NCI-H526 treated with DMSO at 0.1 percent for 48 hours (cell line): ENCODE measurements at regions not wholly inside any gene's neighbourhood (a gene's known extent, or its start where the extent isn't known, plus 50 kb on each side); places are given as distances from the start of the nearest gene placed in this dataset.

Experiments
- DNase-seq: peaks from one replicate; lab custom pipeline; 2025; lab: John Stamatoyannopoulos, UW

DNA sequence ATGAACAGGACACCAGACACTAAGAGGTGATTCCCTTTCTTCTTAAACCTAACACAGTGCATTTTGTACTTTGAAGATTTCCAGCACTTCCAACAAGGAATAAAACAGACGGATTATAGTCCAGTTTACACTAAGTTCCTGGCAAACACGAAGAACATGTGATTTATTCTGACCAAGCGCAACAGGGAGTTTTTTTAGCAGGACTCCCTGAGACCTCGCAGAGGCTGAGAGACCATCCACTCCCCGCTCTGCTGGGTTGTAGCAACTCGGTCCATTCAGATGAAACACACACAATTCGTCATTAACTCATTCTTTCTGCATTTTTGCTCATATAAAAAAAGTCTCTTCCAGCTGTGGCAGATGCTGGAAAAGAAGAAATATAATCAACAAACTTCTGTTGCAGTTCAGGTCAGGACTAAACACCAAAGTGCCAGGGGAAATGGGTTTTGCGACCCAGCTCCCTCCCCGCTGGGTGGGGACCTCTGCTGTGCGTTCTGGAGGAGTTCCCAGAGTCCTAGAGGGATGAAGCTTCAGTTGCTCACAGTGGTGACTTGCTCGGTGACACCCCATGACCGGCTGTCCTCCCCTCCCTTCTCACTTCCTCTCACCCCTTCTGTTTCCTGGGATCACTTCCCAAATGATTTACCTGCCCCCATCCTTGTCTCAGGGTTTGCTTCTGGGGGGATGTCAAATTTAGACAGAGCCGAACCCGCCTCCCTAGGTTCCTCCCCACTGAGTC, 52.5 kb downstream of the KCNF1 start:
- no peak for DNase-seq

DNA sequence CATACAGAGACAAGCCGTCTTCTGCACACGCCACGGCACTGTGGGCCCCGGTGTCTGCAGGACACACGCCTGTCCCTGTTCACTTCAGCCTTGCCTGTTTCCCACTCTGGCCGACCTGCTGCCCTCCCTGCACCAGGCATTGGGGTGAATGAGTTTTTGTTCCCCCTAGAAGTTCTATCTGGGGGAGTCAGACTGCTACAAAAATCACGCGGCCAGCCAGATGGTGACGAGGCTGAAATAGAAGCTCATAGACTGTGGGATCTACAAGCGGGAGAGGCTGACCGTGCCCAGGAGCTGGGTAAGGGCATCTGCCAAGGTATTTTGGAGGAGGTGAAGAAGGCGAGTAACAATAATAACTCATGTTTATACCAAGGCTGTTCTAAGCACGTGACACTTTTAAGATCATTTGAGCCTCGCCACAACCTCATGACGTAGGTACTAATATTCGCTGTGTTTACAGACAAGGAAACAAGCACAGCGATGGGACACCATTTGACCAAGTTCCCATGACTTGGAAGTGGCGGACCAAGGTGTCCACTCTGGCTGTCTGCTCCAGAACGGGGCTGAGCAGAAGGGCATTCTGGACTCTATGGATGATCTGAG, 53.6 kb downstream of the KCNF1 start:
- no peak for DNase-seq

DNA sequence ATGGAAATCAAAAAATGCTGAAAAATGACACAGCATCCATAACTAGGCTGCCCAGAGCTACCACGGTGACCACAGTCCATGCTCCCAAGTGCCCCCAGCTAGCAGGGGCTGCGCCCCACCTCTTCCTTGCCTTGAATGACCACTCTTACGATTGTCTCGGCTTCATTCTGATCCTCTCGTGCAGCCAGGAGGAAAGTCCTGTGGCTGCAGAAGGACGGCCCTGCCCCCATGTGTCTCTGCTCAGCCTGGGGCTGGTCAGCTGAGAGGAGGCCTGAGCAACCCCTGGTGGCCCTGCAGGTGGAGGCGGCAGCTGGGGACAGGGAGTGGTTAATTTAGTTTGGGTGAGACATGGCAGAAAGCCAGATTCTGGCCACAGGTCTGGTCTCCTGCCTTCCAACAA, 54.3 kb downstream of the KCNF1 start:
- no peak for DNase-seq

DNA sequence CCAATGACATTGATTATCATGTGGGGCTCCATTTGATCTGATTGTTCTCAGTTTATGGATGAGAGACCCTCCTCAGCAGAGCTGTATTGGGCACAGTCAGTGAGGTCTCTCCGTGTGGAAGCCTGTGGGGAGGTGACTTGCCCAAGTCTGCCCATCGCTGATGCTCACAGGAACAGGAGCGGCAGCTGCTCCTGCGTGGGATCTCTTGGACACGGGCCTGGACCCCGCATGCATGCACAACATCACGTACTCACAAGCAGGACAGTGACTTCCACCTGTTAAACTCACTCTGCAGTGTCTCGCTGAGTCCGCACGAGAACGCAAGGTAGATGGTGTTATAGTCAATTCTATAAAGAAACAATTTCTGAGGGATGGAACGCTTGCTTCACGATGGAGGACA, 55.0 kb downstream of the KCNF1 start:
- DNase-seq = no peak

DNA sequence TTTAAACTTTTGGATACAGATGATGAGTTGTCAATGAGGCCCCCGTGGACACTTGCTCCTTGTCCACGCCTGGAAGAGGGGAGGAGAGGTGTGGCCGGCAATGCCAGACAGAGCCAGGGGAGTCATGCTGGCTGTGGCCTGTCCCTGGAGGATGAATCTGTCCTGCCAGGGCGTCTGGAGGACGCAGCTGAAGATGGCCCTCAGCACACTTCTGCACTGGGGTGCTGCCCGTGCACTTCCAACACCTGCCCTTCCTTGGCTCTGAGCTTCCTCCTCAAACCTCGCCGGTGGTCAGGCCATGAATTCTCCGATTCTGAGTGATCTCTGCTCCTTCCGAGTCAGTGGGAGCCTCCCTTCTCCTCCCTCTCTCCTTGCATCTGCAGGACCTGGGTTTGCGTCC, 56.4 kb downstream of the KCNF1 start:
- DNase-seq = no peak

DNA sequence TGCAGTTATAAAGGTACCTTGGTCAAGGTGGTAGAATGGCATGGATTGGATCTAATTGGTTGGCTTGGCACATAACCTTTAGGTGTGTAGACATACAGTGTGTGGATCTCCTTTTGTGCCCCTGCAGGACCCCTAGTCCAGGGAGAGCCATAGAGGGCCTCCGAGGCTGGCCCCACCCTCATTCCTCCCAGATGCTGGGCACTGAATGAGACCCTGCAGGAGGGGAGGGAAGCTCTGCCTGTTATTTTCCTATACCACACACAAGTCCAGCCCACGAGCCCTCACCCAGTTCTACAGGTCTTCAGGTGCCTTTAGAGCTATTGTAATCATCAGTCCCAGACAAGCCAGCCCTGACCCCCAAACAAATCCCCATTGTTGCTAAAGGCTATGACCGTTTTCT, 58.9 kb downstream of the KCNF1 start:
- no peak for DNase-seq

DNA sequence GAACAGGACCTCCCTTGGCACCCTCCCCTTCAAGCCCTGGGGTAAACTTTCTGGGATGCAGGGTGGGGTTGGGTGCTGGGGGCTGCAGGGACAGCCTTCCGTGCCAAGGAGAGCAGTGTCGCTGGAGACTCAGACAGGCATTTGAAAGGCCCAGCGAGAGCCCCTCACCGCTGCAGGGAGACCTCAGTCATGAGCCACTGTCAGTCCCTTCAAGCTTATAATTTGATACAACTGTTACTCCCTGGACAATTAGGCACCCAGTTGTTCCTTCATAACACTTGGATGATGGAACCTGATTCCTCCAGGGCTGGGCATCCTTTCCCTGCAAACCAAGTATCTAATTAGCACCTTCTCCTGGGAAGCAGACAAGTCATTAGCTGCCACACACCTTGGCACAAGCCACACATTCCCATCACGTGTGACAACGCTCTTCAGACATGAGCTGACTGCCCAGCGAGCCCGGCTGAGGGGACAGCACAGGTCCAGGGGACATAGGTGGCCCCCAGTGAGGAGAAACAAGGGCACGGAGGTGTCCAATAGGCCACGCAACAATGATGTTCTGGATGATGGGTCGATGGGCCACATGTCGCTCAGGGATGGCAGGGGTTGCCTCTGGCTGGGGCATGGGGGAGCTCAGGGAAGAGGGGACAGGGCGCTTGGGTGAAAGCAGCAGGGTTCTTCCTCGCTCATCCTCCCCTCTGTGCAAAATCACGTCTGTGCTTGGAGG, 59.6 kb downstream of the KCNF1 start:
- DNase-seq = no peak

DNA sequence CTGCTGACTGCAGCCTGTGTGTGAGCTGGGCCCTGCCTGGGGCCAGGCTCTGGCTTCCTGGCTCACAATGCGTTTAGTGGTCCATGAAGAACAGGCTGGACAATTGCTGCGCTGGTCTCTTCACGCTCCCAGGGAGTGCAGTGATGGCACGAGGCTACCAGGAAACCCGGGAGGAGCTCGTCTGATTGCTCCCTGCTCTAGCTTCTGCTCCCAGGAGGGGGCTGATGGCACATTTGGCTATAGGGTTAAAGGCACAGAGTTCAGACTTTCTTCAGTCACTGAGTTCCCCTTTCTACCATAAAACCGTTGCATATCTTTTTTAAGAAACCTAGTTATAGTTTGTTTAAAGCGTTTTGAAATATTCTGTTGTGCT, 60.1 kb downstream of the KCNF1 start:
- DNase-seq = no peak

DNA sequence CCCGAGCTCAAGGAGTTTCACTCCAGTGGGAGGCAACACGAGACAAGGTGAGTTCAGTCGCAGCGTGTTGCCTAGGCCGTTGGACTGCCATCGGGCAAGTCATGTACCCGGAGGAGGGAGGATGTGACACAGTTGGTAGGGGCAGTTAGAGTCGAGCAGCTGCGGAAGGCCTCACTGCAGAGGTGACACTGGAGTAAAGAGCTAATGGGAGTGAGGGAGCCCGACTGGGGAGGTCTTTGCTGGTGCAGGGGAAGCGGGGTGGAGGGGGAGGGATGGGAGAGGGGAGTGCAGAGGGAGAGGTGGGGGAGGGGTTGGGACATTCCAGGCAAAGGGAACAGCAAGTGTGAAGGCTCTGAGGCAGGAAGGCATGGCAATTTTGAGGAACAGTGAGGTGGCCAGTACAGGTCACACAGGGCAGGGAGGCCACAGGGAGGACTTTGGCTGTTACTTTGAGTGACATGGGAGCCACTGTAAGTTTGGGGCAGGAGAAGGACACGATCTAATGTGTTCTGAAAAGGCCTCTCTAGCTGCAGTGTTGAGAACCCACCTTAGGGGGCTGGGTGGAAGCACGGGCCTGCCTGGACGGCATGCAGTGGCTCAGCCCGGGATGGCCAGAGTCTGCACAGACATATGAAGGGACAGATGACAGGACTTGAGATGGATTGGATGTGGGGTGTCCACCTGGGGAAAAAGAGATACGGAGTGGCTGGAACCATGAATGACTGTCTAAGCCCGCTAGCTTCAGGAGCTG, 61.1 kb downstream of the KCNF1 start:
- no peak for DNase-seq

DNA sequence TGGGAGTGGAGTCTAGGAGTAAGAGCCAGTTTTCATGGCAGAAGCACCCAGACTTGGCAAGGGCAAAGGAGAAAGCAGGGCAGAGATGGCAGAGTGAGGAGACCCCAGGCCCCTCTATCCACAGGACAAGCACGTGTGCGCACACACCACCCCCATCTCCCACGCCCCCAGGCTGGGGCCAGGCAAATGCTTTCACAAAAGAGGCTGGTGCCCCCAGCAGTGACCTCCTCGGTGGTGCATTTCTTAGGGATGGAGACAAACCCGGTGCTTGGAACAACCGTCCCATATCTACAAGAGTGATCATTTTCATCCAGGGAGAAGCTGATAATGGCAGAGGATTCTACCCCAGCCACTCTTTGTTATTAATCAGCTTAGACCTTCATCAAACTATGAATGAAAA, 62.0 kb downstream of the KCNF1 start:
- DNase-seq = no peak

DNA sequence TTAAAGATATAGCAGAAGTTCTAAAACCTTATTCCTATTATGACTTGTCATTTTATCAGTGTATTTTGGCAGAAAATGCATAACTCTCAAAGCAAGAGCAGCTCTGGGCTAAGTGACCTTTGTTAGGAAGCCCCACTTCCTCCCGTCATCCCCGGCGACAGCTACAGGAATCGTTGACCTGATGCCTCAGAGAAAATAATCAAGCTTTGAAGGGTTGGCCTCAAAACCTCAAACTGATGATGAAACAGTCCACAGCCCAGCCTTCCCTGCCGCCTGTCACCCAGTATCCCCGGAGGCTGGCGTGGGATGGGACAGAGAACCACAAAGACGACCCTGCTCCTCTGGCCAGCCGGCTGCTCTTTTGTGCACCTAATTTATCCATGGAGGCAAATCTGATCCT, 65.3 kb downstream of the KCNF1 start:
- DNase-seq = no peak

DNA sequence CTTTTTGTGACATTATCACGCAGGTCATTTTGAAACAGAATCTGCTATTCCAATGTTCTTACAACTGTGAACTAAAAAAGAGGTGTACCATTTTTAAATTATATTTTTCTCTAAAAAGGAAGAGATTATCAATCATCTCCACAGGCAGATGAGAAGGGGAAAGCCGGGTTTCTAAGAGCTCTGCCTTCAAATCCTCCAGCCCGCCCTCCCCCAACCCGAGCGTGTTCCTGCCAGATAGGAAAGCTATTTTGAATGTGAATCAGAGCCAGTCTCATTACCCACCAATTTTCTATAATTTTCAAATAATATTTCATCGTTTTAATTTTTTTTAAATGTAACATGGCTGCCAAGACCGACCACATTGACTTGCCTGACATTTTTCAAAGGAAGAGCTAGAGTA, 65.9 kb downstream of the KCNF1 start:
- DNase-seq = no peak

DNA sequence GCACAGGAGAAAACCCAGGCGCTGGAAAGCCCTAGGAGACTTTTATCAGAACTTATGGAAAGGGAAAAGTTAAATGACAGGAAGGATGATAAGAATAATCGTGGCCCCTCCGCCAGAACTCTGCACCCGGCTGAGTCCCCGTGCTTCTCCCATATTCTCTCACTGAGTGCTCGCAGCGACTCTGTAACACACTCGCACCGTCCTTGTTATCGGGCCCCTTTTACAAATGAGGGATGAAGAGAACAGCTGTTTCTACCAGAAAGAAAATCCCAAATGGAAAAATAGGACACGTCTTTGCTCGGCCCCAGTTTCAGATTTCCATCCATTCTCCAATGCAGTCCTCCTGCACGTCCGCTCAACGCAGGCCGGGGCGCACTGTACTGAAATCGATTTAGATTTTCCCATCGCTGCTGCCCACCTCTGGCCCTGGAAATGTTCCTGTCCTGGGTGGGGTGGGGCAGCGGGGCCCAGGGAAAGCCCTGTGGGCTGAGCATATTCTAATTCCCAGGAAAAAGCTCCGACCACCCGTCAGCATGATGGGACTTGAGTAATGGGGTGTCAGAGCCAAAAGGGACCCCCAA, 66.4 kb downstream of the KCNF1 start:
- DNase-seq = no peak

DNA sequence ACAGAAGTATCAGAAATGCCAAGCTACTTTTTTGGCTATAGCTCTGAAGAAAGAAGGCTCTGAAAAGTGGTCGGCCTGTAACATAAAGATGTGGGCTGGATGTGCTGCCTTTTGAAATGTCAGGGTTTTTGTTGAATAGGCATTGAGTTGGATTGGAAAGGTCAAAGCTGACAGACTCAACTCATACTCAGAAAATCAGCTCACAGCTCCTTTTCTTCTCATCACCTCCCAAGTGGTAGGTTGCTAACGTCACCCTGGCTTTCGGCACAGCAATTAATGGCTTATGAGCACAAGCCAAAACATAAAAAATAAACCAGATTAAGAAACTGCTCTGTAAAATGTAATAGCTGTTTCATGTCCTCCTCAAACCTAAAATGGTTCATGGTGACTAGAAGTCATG, 68.3 kb downstream of the KCNF1 start:
- no peak for DNase-seq

DNA sequence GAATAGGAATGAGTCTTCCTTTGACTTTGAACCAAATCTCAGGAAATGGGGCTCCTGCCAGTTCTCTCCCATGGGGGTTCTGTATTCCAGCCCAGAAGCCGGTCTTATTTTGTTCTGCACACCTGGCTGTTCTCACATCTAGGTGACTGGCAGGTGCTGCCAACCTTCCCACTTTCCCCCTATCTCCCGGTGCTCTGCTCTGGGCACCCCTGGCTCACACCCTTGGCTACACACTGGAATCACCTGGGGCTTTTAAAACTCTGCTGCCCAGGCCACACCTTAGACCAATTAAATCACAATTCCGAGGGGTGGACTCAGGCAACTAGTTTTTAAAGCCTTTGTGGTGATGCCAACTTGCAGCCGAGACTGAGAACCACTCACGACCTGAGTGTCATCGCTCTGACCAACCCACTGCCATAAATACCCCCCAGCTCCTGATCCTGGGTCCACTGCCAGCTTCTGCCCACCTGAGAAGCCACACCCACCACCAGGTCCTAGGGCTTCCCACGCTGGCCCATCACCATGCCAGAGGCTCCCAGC, 69.2 kb downstream of the KCNF1 start:
- no peak for DNase-seq

DNA sequence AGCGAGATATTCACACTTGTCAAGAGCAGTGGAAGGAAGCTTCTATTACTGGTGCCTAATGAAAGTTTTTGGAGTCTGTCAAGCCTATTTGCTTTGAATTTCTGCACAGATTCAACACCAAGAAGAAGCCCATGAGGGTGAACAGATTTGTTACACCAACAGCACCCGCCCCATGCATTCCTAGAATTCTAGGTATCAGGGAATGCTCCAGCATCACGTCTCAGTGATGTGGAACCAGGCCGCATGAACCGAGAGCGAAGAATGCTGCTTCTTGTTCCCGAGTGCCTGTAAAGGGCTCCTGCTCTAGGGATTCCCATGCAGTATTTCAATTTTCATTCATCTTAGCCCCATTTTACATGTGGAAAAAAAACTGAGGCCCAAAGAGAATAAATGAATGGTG, 69.7 kb downstream of the KCNF1 start:
- DNase-seq = no peak

DNA sequence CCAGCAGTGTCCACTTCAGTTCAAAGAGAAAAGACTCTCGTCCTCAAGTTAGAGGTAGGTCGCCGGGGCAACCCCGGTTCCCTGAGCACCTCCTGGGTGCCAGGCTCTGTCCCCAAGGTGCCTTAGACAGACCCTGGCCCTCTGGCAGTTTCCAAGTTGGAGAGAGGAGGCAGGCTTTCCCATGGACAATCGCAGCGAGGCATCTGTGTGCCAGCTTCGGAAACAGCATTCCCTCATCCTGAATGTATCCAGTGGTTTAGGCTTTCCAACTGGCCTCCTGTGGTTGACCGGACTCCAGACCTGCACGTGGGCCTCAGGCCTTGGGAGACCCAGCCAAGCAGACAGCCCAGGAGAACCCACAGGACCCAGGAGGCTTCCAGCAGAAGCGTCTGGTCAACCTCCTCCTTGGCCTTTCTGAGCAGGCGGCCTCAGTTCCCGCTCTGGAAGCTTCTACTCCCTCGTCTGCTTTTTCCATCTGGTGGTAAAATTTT, 70.3 kb downstream of the KCNF1 start:
- no peak for DNase-seq

DNA sequence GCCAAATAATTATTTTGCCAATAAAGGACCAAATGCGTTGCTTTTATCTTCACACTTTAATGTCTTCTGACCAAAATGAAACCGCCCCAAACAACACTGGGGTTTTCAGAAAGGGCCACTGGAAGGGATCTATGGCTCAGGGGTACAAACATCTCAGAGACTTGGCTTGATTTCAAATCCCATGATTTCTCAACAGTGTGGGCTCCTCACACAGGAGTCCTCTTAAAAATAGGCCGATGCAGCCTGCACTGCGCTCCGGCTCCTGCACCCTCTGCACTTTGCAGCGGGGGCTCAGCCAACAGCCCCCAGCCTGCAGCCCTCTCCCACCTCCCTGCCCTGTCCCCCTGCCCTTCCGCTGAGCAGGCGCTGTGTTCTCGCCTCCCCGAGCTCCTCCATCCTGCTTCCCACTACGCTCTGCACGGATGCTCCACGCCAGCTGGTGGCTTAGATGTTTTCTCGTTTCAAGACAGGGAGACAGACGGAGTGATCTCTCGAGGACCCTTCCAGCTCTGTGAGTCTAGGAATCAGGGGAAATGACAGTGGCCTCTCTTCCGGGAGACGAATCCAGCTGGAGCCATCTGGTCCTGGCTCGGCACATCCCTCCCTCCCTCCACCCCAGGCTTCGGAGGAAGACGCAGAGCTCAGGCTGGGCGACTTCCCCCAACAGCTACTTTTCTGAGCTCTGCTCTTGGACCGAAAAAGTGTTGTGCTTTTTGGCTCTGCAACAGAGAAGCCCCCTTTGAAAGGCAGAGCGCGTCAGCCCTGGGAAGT, 71.4 kb downstream of the KCNF1 start:
- DNase-seq = no peak

DNA sequence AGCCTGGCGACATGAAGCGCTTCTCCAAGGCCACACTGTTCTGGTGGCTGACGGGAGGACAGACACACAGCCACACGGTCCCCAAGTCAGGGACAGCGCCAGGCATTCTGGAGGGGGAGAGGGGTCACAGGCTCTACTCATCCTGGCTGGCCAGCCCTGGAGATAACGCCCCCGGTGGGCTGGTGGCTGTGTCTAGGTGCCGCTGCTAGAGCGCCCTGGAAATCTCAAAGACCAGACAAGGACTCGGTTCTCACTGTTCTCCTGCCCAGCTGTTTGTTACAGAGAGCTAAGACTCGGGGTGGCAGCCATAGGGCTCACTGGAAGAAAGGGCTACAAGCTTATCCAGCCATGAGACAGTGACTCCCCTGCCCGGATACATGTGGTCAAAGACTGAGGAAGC, 72.0 kb downstream of the KCNF1 start:
- no peak for DNase-seq

DNA sequence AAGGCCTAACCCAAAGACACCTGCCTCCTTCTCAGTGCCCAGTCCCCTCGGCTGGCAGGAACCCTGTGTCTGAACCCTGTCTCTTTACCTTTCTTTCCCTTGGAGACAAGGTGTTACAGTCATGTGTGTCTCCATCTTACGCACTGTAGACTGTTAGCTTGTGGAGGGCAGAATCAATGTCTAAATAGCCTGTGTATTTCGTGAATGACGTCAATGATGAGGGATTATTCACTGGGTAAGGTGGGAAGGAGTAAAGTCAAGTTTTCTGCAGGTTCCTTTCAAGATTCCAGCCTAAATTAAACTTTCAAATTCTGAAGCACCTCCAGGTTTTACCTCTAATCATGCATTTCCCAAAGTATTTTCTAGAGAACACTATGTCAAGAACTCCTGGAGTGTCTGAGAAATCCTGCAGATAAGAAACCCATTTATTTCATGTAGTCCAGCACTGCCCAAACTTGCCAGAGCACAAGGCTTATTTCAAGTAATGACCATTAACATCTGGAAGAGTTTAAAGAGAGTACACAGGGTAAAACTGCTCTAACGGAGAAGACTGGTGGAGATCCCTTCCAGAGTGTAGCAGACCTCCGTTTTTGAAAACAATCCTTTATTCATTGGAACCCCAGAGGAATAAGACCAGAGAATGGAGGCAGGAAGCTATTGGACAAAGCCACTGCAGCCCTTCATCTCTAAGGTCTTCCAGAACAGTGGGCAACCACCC, 72.8 kb downstream of the KCNF1 start:
- no peak for DNase-seq

DNA sequence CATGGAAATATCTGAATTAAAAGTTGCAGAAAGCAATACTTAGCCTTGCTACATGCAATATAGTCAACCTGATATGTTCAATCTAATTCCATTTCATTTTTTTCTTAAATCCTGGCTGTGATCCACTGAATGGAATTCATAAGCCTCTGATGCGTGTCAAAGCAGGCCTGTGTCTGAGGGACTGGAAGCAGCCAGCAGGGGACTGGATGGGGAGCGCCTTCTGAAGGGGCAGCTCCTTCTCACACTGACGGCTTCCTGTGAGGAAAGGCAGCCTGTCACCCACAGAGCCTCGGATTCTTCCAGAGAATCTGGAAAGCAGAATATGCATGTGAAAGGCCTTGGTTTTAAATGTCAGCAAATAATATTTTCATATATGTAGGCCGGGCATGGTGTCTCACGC, 73.5 kb downstream of the KCNF1 start:
- DNase-seq = no peak
